A549 (cell line): ENCODE measurements at regions not wholly inside any gene's neighbourhood (a gene's known extent, or its start where the extent isn't known, plus 50 kb on each side); places are given as distances from the start of the nearest gene placed in this dataset.

Source experiments
- CHD2 ChIP-seq: fragments of 150-350 bp; IDR thresholded peaks from 2 replicates; pipeline ENCODE4 v1.6.1; 2014; ENCODE audit warnings: low read length; ENCODE audit not compliant: partially characterized antibody
- CTCF ChIP-seq: fragments of >200 bp; sonication (Bioruptor Twin); formaldehyde crosslinking; IDR thresholded peaks from 3 replicates; pipeline ENCODE4 v1.5.1; 2016
- HDAC2 ChIP-seq: fragments of 200-600 bp; sonication (generic); IDR thresholded peaks from 2 replicates; pipeline ENCODE4 v1.6.1; 2016
- HES2 ChIP-seq: fragments of >200 bp; sonication (Bioruptor Twin); formaldehyde crosslinking; IDR thresholded peaks from 2 replicates; pipeline ENCODE4 v1.6.1; 2016
- HOXB5 ChIP-seq: fragments of 250-450 bp; sonication (Bioruptor Pico); IDR thresholded peaks from 2 replicates; pipeline ENCODE4 v1.5.0; 2020; ENCODE audit warnings: mild to moderate bottlenecking, moderate library complexity
- MAZ ChIP-seq: fragments of 150-350 bp; IDR thresholded peaks from 2 replicates; pipeline ENCODE4 v1.6.1; 2014; ENCODE audit warnings: antibody characterized with exemption, low read depth, low read length, borderline replicate concordance
- POLR2A ChIP-seq: IDR thresholded peaks from 2 replicates; pipeline ENCODE4 v1.6.1; 2012; ENCODE audit warnings: mild to moderate bottlenecking, low read length
- POLR2AphosphoS2 ChIP-seq: conservative IDR thresholded peaks from 2 replicates; pipeline ENCODE4 v1.6.1; 2012; ENCODE audit warnings: low read length, improper control_type of control experiment, inconsistent platforms
- SMC3 ChIP-seq: fragments of >200 bp; sonication (Bioruptor Twin); formaldehyde crosslinking; IDR thresholded peaks from 3 replicates; pipeline ENCODE4 v1.6.1; 2018; ENCODE audit warnings: inconsistent platforms
- SREBF2 ChIP-seq: fragments of 450-650 bp; IDR thresholded peaks from 2 replicates; pipeline ENCODE4 v1.6.1; 2014; ENCODE audit warnings: mild to moderate bottlenecking, moderate library complexity
- ZC3H11A ChIP-seq: fragments of 450-650 bp; IDR thresholded peaks from 2 replicates; pipeline ENCODE4 v1.6.1; 2014; ENCODE audit warnings: antibody characterized with exemption, mild to moderate bottlenecking
- TF ChIP-seq, protein P1 (sequence below): fragments of >200 bp; sonication (Bioruptor Twin); formaldehyde crosslinking; IDR thresholded peaks from 3 replicates; pipeline ENCODE4 v1.6.1; 2016

DNA sequence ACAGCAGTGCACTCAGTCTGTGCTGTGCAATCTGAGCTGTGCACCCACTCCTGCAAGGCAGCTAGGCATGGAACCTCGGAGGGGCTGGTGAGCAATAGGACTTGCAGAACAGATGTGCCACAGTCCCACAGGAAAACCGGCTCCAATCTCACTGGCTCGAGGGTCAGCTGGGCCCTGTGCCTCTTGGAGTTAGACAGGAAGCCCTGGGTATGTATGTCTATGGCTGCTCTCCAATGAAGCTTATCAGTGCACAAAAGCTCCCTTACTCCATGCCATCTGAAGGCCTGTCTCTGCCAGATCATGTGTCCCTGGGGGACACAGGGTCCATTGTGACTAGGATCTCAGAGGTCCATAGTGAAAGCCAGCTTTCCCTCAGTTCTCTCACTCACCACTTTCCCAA is 335.8 kb downstream of the SH3BGRL start:
- TF ChIP-seq CTCF (no peak), POLR2AphosphoS2 (no peak), ZC3H11A (no peak), SREBF2 (no peak), HDAC2 (no peak), POLR2A (no peak), CHD2 (no peak), HOXB5 (no peak), HES2 (no peak), MAZ (no peak), SMC3 (no peak)
- TF ChIP-seq, protein P1, sequence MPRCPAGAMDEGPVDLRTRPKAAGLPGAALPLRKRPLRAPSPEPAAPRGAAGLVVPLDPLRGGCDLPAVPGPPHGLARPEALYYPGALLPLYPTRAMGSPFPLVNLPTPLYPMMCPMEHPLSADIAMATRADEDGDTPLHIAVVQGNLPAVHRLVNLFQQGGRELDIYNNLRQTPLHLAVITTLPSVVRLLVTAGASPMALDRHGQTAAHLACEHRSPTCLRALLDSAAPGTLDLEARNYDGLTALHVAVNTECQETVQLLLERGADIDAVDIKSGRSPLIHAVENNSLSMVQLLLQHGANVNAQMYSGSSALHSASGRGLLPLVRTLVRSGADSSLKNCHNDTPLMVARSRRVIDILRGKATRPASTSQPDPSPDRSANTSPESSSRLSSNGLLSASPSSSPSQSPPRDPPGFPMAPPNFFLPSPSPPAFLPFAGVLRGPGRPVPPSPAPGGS: no peak
